ENCODE measurements at regions not wholly inside any gene's neighbourhood (a gene's known extent, or its start where the extent isn't known, plus 50 kb on each side); places are given as distances from the start of the nearest gene placed in this dataset.

DNA sequence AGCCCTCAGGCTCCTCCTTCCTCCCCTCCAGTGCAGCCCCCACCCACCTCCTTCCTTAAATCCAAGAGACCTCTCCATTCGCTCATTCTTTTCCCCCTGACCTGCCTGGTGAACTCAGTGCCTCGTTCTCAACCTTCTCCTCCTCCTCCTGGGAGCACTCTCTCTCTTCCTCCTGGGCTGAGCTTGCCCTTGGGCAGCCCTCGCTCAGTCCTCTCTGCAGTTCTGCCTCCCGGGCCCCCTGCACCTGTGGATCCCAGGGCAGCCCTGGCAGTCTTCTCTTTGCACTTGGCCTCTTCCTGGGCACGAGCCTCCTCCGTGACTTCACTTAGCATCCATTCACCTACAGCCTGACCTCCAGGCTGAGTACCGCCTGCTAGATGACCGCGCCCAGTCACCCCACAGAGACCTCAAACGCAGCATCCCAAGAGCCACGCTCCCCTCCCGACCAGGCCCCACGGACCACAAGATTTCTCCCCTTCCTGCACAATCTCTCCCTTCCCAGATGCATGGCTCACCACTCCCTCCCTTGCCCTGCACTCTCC is 58.9 kb upstream of the ID2 start:
- no peak for DNase-seq
- TF ChIP-seq EP300 (IDR thresholded peaks at IDR 0.05; ENCODE audit: low read depth): no peak
- no peak for TF ChIP-seq POLR2A (IDR thresholded peaks at IDR 0.05)
- no peak for TF ChIP-seq POLR2AphosphoS5 (IDR thresholded peaks at IDR 0.05)
- TF ChIP-seq, protein P1, sequence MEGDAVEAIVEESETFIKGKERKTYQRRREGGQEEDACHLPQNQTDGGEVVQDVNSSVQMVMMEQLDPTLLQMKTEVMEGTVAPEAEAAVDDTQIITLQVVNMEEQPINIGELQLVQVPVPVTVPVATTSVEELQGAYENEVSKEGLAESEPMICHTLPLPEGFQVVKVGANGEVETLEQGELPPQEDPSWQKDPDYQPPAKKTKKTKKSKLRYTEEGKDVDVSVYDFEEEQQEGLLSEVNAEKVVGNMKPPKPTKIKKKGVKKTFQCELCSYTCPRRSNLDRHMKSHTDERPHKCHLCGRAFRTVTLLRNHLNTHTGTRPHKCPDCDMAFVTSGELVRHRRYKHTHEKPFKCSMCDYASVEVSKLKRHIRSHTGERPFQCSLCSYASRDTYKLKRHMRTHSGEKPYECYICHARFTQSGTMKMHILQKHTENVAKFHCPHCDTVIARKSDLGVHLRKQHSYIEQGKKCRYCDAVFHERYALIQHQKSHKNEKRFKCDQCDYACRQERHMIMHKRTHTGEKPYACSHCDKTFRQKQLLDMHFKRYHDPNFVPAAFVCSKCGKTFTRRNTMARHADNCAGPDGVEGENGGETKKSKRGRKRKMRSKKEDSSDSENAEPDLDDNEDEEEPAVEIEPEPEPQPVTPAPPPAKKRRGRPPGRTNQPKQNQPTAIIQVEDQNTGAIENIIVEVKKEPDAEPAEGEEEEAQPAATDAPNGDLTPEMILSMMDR (IDR thresholded peaks at IDR 0.05): no peak
- Histone ChIP-seq H3K36me3 (no peaks in the 10 kb centered on the region), H3K27me3 (no peaks in the 10 kb centered on the region), H3K9me3 (no peaks in the 10 kb centered on the region), H3K27ac (no peak overlapping the region), H3K4me3 (no peak overlapping the region), H3K4me1 (peaks cover 0 to 25% (median 14%) of the 10 kb centered on the region in 4 donors)
- intact Hi-C loops (cut with DNase I; ENCODE audit: low total_unique reads): no loop called here
- WGBS, 2 donors (ENCODE audit: low coverage in 1 of 2): 85 to 96% methylated on average over 5 to 12 of the region's 13 CpGs
- in situ Hi-C loops (cut with MboI; ENCODE audit: low pct_ligation_motif_present in 1 of 4, low pct_unique_long_range_greater_than_20kb in 1 of 4, low sequenced_read_pairs in 3 of 4): no loop called here

DNA sequence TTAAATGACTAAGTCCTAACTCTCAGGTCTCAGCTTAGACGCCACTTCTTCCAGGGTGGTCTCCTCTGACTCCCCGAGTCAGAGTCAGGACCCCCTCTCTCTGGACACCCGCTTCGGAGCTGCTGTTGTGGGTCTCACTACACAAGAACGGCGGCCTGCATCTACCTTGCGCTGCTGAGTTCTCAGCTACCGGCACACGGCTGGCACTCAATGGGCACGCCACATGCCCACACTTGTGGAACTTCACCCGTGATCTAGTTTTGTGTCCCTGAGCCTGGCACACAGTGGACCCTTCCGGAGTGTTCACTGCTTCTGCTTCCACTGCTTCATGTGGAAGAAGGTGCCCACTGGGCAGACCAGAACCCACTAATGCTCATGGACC is 58.3 kb upstream of the ID2 start:
- intact Hi-C loops (cut with DNase I; ENCODE audit: low total_unique reads) (no loop called here), in situ Hi-C loops (cut with MboI; ENCODE audit: low pct_ligation_motif_present in 1 of 4, low pct_unique_long_range_greater_than_20kb in 1 of 4, low sequenced_read_pairs in 3 of 4) (no loop called here)
- TF ChIP-seq POLR2AphosphoS5 (IDR thresholded peaks at IDR 0.05) (no peak), EP300 (IDR thresholded peaks at IDR 0.05; ENCODE audit: low read depth) (no peak), POLR2A (IDR thresholded peaks at IDR 0.05) (no peak)
- TF ChIP-seq, protein P1 (IDR thresholded peaks at IDR 0.05): no peak
- no peaks in the 10 kb centered on the region for H3K27me3 ChIP-seq
- no peak overlapping the region for H3K27ac ChIP-seq
- no peak for DNase-seq
- H3K4me3 ChIP-seq: no peak overlapping the region
- no peaks in the 10 kb centered on the region for H3K9me3 ChIP-seq
- peaks cover 0 to 29% (median 20%) of the 10 kb centered on the region in 4 donors for H3K4me1 ChIP-seq
- 78 to 100% methylated on average over 5 to 12 of the region's 12 CpGs for WGBS, 2 donors (ENCODE audit: low coverage in 1 of 2)
- H3K36me3 ChIP-seq: no peaks in the 10 kb centered on the region

DNA sequence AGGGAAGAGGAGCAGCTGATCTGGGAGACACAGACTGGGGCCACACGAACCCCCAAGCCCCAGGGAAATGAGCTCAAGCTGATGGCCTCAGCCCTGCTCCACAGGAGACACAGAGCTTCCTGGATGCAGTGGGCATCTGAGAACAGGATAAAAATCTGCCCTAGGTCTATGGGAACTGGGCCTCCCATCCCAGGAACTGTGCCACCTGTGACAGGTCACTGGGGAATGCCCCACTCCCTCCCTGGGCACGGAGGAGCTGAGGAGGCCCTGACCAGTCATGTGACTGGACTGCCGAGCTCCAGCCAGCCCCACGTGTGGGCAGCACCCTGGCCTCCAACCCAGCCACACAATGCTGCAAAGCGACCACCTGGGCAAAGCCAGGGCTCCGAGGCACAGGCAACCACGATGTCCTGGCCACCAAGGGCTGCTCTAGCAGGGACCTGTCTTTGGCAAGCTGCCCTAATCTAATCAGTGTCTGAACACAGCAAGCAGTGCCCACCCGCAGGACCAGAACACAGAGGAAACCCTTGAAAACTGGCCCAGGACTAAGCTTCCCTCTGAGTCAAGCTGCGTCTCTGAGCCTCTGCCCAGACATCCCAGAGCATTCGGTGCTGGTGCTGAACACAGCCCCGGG is 57.8 kb upstream of the ID2 start:
- Histone ChIP-seq H3K27ac (no peak overlapping the region), H3K36me3 (no peaks in the 10 kb centered on the region), H3K4me1 (peaks cover 0 to 29% (median 24%) of the 10 kb centered on the region in 4 donors), H3K27me3 (no peaks in the 10 kb centered on the region), H3K4me3 (no peak overlapping the region), H3K9me3 (no peaks in the 10 kb centered on the region)
- TF ChIP-seq, protein P1 (IDR thresholded peaks at IDR 0.05): no peak
- TF ChIP-seq EP300 (IDR thresholded peaks at IDR 0.05; ENCODE audit: low read depth) (no peak), POLR2A (IDR thresholded peaks at IDR 0.05) (no peak), POLR2AphosphoS5 (IDR thresholded peaks at IDR 0.05) (no peak)
- no peak for DNase-seq
- in situ Hi-C loops (cut with MboI; ENCODE audit: low pct_ligation_motif_present in 1 of 4, low pct_unique_long_range_greater_than_20kb in 1 of 4, low sequenced_read_pairs in 3 of 4): no loop called here
- intact Hi-C loops (cut with DNase I; ENCODE audit: low total_unique reads): no loop called here
- 76% methylated on average over 11 of the region's 11 CpGs; no CpG with 5 or more reads in 1 of the 2 donors for WGBS, 2 donors (ENCODE audit: low coverage in 1 of 2)

DNA sequence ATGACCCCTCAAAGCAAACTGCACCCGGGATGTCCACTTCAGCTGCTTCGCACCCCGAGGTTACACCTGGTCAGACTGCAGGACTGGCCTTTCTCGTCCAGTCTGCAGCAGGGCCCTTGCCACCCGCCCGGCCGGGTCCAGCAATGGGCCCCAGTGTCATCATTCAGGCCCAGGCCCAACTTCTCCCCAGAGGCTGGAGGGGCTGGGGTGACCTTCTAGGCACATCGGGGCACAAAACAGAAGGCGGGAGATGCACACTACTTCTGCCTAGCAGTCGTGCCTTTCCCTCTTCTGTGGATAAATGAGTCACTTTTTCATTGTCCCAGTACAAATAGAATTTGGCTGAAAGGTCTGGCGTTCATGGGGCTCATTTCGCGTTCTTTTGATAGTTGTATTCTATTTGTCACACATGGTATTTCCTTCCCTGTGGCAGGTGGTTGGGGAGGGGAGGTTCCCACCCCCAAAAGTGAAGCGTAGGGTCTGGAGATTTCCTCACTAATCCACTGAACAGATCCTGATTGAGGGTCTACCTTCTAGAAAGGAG is 56.9 kb upstream of the ID2 start:
- Histone ChIP-seq H3K9me3 (no peaks in the 10 kb centered on the region), H3K36me3 (no peaks in the 10 kb centered on the region), H3K27me3 (no peaks in the 10 kb centered on the region), H3K27ac (no peak overlapping the region), H3K4me3 (no peak overlapping the region), H3K4me1 (peaks cover 0 to 29% (median 24%) of the 10 kb centered on the region in 4 donors)
- in situ Hi-C loops (cut with MboI; ENCODE audit: low pct_ligation_motif_present in 1 of 4, low pct_unique_long_range_greater_than_20kb in 1 of 4, low sequenced_read_pairs in 3 of 4): no loop called here
- no peak for DNase-seq
- intact Hi-C loops (cut with DNase I; ENCODE audit: low total_unique reads): no loop called here
- TF ChIP-seq POLR2AphosphoS5 (IDR thresholded peaks at IDR 0.05) (no peak), EP300 (IDR thresholded peaks at IDR 0.05; ENCODE audit: low read depth) (no peak), POLR2A (IDR thresholded peaks at IDR 0.05) (no peak)
- TF ChIP-seq, protein P1 (IDR thresholded peaks at IDR 0.05): no peak
- WGBS, 2 donors (ENCODE audit: low coverage in 1 of 2): 70 to 79% methylated on average over 1 to 14 of the region's 14 CpGs
